K562 (cell line): ENCODE measurements at regions not wholly inside any gene's neighbourhood (a gene's known extent, or its start where the extent isn't known, plus 50 kb on each side); places are given as distances from the start of the nearest gene placed in this dataset.

Experiments
- ATAC-seq: fragments of 200-7000 bp; cut with Tn5 transposase; 3 replicates; pipeline ENCODE4 v1.9.1; 2020; ENCODE audit warnings: moderate library complexity
- BruUV-seq: library from RNA; stranded (reverse); fragments of 400-500 nt; replicated peaks from 2 replicates; lab custom pipeline; 2021; lab: Mats Ljungman, UMichigan
- CTCF ChIA-PET: fragments of 300-600 bp; formaldehyde crosslinking; extraction: SDS; loops from one replicate; lab custom pipeline; 2021; ENCODE audit warnings: low intra/inter-chr PET ratio; lab: Yijun Ruan, JAX
- POLR2A ChIA-PET: fragments of 300-600, 350-650 bp; sonication (Branson Sonifier 250); formaldehyde crosslinking; extraction: SDS; loops from one replicate; lab custom pipeline; 2021; ENCODE audit warnings: antibody characterized with exemption, inconsistent platforms; lab: Yijun Ruan, JAX
- DNase-seq, 4 experiments: peaks; one replicate each; pipeline versions ENCODE4 v3.0.0 to v3.0.0-alpha.2; 2011 to 2018; ENCODE audit warnings: low spot score in 3 of 4, mixed read lengths in 3 of 4; ENCODE audit errors: extremely low read depth in 1 of 4
- FAIRE-seq: peaks from 2 replicates; lab custom pipeline; 2011; peaks lifted over from hg19 to GRCh38; lab: Jason Lieb, UNC
- H2AFZ ChIP-seq: 2 replicates; pipeline ENCODE4 v1.6.0; 2011; ENCODE audit warnings: low read depth, low read length, control low read depth, inconsistent platforms
- H3K27ac ChIP-seq: fragments of 200-600 bp; 3 replicates; pipeline ENCODE4 v1.8.0; 2011; ENCODE audit warnings: low read depth, mild to moderate bottlenecking, control low read depth, inconsistent platforms, low read length, moderate library complexity, mixed read lengths; ENCODE audit errors: extremely low read depth
- H3K27me3 ChIP-seq, 2 experiments: fragments of 300-600 bp in 1 of 2; 2 replicates in 1 of 2; 3 replicates in 1 of 2; pipeline versions ENCODE4 v1.6.0 to v1.8.0; 2011; ENCODE audit warnings: inconsistent platforms in 2 of 2, low read length in 2 of 2, mild to moderate bottlenecking in 1 of 2, mixed read lengths in 1 of 2, moderate library complexity in 1 of 2; ENCODE audit not compliant: control insufficient read depth in 2 of 2, insufficient read depth in 2 of 2
- H3K36me3 ChIP-seq: fragments of 300-600 bp; 3 replicates; pipeline ENCODE4 v1.8.0; 2011; ENCODE audit warnings: mild to moderate bottlenecking, low read length, inconsistent platforms; ENCODE audit not compliant: control insufficient read depth, insufficient read depth
- H3K4me1 ChIP-seq, 2 experiments: fragments of 200-600 bp in 1 of 2; replicated peaks in 1 of 2; 2 replicates in 1 of 2; 3 replicates in 1 of 2; pipeline versions ENCODE4 v1.5.1 to v1.8.0; 2011; ENCODE audit warnings: inconsistent platforms in 2 of 2, low read length in 2 of 2, mild to moderate bottlenecking in 1 of 2, mixed read lengths in 1 of 2, moderate library complexity in 1 of 2; ENCODE audit not compliant: control insufficient read depth in 2 of 2, insufficient read depth in 2 of 2
- H3K4me2 ChIP-seq: 2 replicates; pipeline ENCODE4 v1.6.1; 2011; ENCODE audit warnings: low read length, control low read depth, inconsistent platforms, mixed read lengths; ENCODE audit not compliant: insufficient read depth
- H3K4me3 ChIP-seq: fragments of 200-600 bp; sonication (generic), shearing (Covaris generic); 2 replicates; pipeline ENCODE4 v1.5.1; 2016; ENCODE audit warnings: control low read depth, inconsistent platforms
- H3K79me2 ChIP-seq: fragments of 200-600 bp; 3 replicates; pipeline ENCODE4 v1.8.0; 2011; ENCODE audit warnings: low read length, inconsistent platforms; ENCODE audit not compliant: control insufficient read depth, insufficient read depth
- H3K9ac ChIP-seq, 2 experiments: 2 replicates each; pipeline versions ENCODE4 v1.6.0 to v1.6.1; 2011; ENCODE audit warnings: low read depth in 2 of 2, low read length in 2 of 2, control low read depth in 1 of 2, inconsistent platforms in 1 of 2, mild to moderate bottlenecking in 1 of 2, mixed read lengths in 1 of 2; ENCODE audit not compliant: insufficient read depth in 1 of 2
- H3K9me1 ChIP-seq: one replicate; pipeline ENCODE4 v1.6.0; 2011; ENCODE audit warnings: inconsistent platforms, mild to moderate bottlenecking, low read length, moderate library complexity; ENCODE audit not compliant: control insufficient read depth, insufficient read depth
- H3K9me3 ChIP-seq: replicated peaks from 2 replicates; pipeline ENCODE4 v1.5.1; 2011; ENCODE audit warnings: low read depth, low read length, inconsistent platforms; ENCODE audit not compliant: control insufficient read depth, insufficient read depth
- H4K20me1 ChIP-seq: replicated peaks from 2 replicates; pipeline ENCODE4 v1.6.1; 2011; ENCODE audit warnings: low read length, inconsistent platforms, mixed read lengths; ENCODE audit not compliant: control insufficient read depth, insufficient read depth
- CEBPZ ChIP-seq: fragments of 150-350 bp; IDR thresholded peaks from 2 replicates; pipeline ENCODE4 v1.6.1; 2014; ENCODE audit warnings: low read depth, mild to moderate bottlenecking, low read length, borderline replicate concordance
- DDX20 ChIP-seq: fragments of 450-650 bp; IDR thresholded peaks from 2 replicates; pipeline ENCODE4 v1.6.1; 2016; ENCODE audit warnings: missing genetic modification characterization, low read depth, mild to moderate bottlenecking, missing compliant biosample characterization, moderate library complexity
- ELF2 ChIP-seq: fragments of 250-450 bp; sonication (Bioruptor Pico); IDR thresholded peaks from 2 replicates; pipeline ENCODE4 v1.5.0; 2021; ENCODE audit warnings: mild to moderate bottlenecking
- GTF2E2 ChIP-seq: fragments of 200-800 bp; sonication (Bioruptor generic); IDR thresholded peaks from 2 replicates; pipeline ENCODE4 v1.6.1; 2016; ENCODE audit warnings: missing genetic modification characterization, missing compliant biosample characterization
- HDAC3 ChIP-seq: fragments of 450-650 bp; IDR thresholded peaks from 2 replicates; pipeline ENCODE4 v1.6.1; 2018; ENCODE audit warnings: borderline replicate concordance, mild to moderate bottlenecking, moderate library complexity; ENCODE audit not compliant: partially characterized antibody
- PURB ChIP-seq: sonication (generic); formaldehyde crosslinking; IDR thresholded peaks from 2 replicates; pipeline ENCODE4 v1.9.0; 2021; ENCODE audit warnings: low read depth, mild to moderate bottlenecking, missing genetic modification reagents
- SIX5 ChIP-seq, 2 experiments: IDR thresholded peaks; 2 replicates each; pipeline ENCODE4 v1.6.1; 2011; ENCODE audit warnings: low read length in 2 of 2, borderline replicate concordance in 1 of 2, low read depth in 1 of 2, mild to moderate bottlenecking in 1 of 2, moderate library complexity in 1 of 2; ENCODE audit not compliant: insufficient read depth in 1 of 2
- SMAD4 ChIP-seq: fragments of 250-450 bp; sonication (Bioruptor Pico); conservative IDR thresholded peaks from 2 replicates; pipeline ENCODE4 v1.8.0; 2021; ENCODE audit warnings: inconsistent platforms, mild to moderate bottlenecking, moderate library complexity
- SMARCA4 ChIP-seq: fragments of 450-650 bp; IDR thresholded peaks from 2 replicates; pipeline ENCODE4 v1.6.1; 2016
- SRSF1 ChIP-seq: fragments of 200-400 bp; formaldehyde crosslinking; IDR thresholded peaks from 2 replicates; pipeline ENCODE4 v1.6.1; 2017; ENCODE audit warnings: mild to moderate bottlenecking, low read depth, low read length, moderate library complexity
- TAF1 ChIP-seq: IDR thresholded peaks from 2 replicates; pipeline ENCODE4 v1.6.1; 2011; ENCODE audit warnings: mild to moderate bottlenecking, low read length, moderate library complexity; ENCODE audit not compliant: insufficient read depth, control insufficient read depth, severe bottlenecking; ENCODE audit errors: extremely low read depth
- ZNF589 ChIP-seq: fragments of 200-800 bp; sonication (Bioruptor generic); IDR thresholded peaks from 2 replicates; pipeline ENCODE4 v1.6.1; 2016; ENCODE audit warnings: low read depth, missing genetic modification characterization, missing compliant biosample characterization
- ZNF707 ChIP-seq: fragments of 250-450 bp; sonication (Bioruptor Pico); conservative IDR thresholded peaks from 2 replicates; pipeline ENCODE4 v1.8.0; 2022; ENCODE audit warnings: inconsistent platforms, mild to moderate bottlenecking, moderate library complexity
- WGBS: fragments of 100-300 bp; shearing (Covaris generic); methylation state at CpG from one replicate; pipeline ENCODE4 v1.1.6; 2016; ENCODE audit warnings: low coverage, mixed read lengths; ENCODE audit not compliant: insufficient coverage; ENCODE audit errors: missing lambda C conversion rate; 5-methylcytosine and 5-hydroxymethylcytosine counted together
- in situ Hi-C: fragments of 300-500 bp; cut with MboI; formaldehyde crosslinking; loops from 4 replicates; pipeline ENCODE4 v1.15.0; 2018; ENCODE audit warnings: inconsistent platforms, mixed read lengths
- intact Hi-C: fragments of 100-400 bp; cut with micrococcal nuclease; formaldehyde crosslinking; loops from 2 replicates; pipeline ENCODE4 v1.14.2; 2022
- TF ChIP-seq, protein P1 (sequence below): fragments of 250-450 bp; sonication (Bioruptor Pico); IDR thresholded peaks from 2 replicates; pipeline ENCODE4 v1.8.0; 2021; ENCODE audit warnings: mild to moderate bottlenecking, moderate library complexity

GRCh38 chr7:32676249-32676941 is 181.1 kb downstream of the AVL9 start (continued):
- peak; percentile 29; the same call in 1 of the 2 replicates for TF ChIP-seq SMAD4 (CRISPR knock-in tag)

DNA sequence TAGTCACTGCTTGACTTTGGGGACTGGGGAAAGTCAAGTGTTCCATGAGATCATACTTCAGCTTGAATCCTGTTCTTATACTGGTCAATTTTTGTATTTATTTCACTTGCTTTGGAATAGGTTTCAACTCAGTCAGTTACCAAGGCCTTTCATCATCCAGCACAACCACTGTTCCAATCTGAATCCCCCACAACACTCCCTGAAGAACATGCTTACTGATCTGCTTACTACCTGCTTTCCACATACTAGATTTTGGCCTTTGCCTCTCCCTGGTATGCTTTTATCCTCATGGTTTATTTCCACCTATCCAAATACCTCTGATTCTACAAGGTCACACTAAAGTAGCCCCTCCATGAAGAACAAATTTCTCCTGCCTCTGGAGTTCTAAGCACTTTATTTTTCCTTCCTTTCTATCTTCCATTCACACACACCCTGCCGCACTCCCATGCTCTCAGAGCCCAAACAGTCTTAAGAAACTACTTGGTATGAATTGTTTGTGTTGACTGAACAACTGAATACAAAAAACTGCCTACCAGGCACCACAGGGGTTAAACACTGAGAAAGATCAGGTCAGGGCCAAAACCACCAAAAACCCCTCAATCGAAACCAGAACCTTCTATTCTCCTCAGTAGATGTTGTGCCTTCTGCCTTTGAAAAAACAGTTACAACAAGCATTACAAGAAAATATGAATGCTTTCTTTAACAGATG is 178.1 kb downstream of the AVL9 start:
- no peaks in the 10 kb centered on the region for H3K9me1 ChIP-seq
- ChIA-PET POLR2A (interaction anchor here (1.5 kb wide), 1 partner anchor 389 kb away, joined by 3 read pairs; the partner anchor contains the start of gene NT5C3A), CTCF (no interaction called here)
- H3K4me2 ChIP-seq = no peak overlapping the region
- intact Hi-C loops = loop anchor here (5.0 kb wide), 2 partner anchors 36 to 86 kb away; no protein-coding TSS in a partner anchor
- in situ Hi-C loops = no loop called here
- FAIRE-seq (no peak), ATAC-seq (peak; percentile 56), DNase-seq (no peak)
- BruUV-seq = no TSS peak
- peak overlapping the region; percentile 3; the same call in 1 of the 2 replicates for H2AFZ ChIP-seq
- H3K4me1 ChIP-seq = peaks cover 2 to 27% of the 10 kb centered on the region in 2 experiments
- H4K20me1 ChIP-seq = no peaks in the 10 kb centered on the region
- no peak overlapping the region for H3K9ac ChIP-seq
- H3K27me3 ChIP-seq = no peaks in the 10 kb centered on the region
- 0 out of 3 replicates have a peak overlapping the region, but pooled peaks have one; percentile 8 for H3K27ac ChIP-seq
- WGBS = 84% methylated on average over 2 of the region's 2 CpGs
- no peaks in the 10 kb centered on the region for H3K36me3 ChIP-seq
- no peaks in the 10 kb centered on the region for H3K9me3 ChIP-seq
- no peak overlapping the region for H3K4me3 ChIP-seq
- H3K79me2 ChIP-seq = no peaks in the 10 kb centered on the region
- TF ChIP-seq SIX5 (IDR thresholded peaks at IDR 0.05; ENCODE audit: borderline replicate concordance in 1 of 2, insufficient read depth in 1 of 2, low read depth in 1 of 2, low read length in 2 of 2) (no peak), CEBPZ (no peak), SRSF1 (no peak), PURB (no peak), TAF1 (no peak), DDX20 (no peak), GTF2E2 (tag) (no peak), SMARCA4 (no peak), HDAC3 (no peak), ELF2 (no peak), ZNF589 (CRISPR knock-in tag) (peak; percentile 95), ZNF707 (no peak)
- TF ChIP-seq, protein P1, sequence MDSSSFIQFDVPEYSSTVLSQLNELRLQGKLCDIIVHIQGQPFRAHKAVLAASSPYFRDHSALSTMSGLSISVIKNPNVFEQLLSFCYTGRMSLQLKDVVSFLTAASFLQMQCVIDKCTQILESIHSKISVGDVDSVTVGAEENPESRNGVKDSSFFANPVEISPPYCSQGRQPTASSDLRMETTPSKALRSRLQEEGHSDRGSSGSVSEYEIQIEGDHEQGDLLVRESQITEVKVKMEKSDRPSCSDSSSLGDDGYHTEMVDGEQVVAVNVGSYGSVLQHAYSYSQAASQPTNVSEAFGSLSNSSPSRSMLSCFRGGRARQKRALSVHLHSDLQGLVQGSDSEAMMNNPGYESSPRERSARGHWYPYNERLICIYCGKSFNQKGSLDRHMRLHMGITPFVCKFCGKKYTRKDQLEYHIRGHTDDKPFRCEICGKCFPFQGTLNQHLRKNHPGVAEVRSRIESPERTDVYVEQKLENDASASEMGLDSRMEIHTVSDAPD (CRISPR knock-in tag) = no peak
